GM12878 (cell line): ENCODE measurements at regions not wholly inside any gene's neighbourhood (a gene's known extent, or its start where the extent isn't known, plus 50 kb on each side); places are given as distances from the start of the nearest gene placed in this dataset.

Source experiments
- ATAC-seq: fragments of 200-7000 bp; cut with Tn5 transposase; 3 replicates; pipeline ENCODE4 v1.9.1; 2020; ENCODE audit warnings: mild to moderate bottlenecking, moderate library complexity
- BruUV-seq: library from RNA; stranded (reverse); fragments of 400-500 nt; replicated peaks from 2 replicates; lab custom pipeline; 2021; lab: Mats Ljungman, UMichigan
- CTCF ChIA-PET: fragments of 300-600 bp; sonication (Branson Sonifier 250); formaldehyde crosslinking; extraction: SDS; loops from one replicate; lab custom pipeline; 2021; ENCODE audit warnings: inconsistent platforms; lab: Yijun Ruan, JAX
- POLR2A ChIA-PET: fragments of 350-600 bp; formaldehyde crosslinking; extraction: SDS; loops from one replicate; lab custom pipeline; 2021; ENCODE audit warnings: inconsistent platforms; lab: Charles Lee
- RAD21 ChIA-PET: fragments of 300-600 bp; sonication (Branson Sonifier 250); formaldehyde crosslinking; loops from one replicate; lab custom pipeline; 2023; ENCODE audit warnings: antibody characterized with exemption; ENCODE audit not compliant: unreplicated experiment; lab: Charles Lee
- SMC1A ChIA-PET: fragments of 300-600 bp; sonication (Branson Sonifier 250); formaldehyde crosslinking; loops from one replicate; lab custom pipeline; 2023; ENCODE audit not compliant: unreplicated experiment, uncharacterized antibody; lab: Charles Lee
- DNase-seq: peaks from one replicate; pipeline ENCODE4 v3.0.0-alpha.2; 2011; ENCODE audit warnings: low read depth, low spot score
- FAIRE-seq: peaks from 3 replicates; lab custom pipeline; 2011; peaks lifted over from hg19 to GRCh38; lab: Jason Lieb, UNC
- H2AFZ ChIP-seq: 2 replicates; pipeline ENCODE4 v1.6.0; 2011; ENCODE audit warnings: low read depth, low read length, control low read depth; ENCODE audit not compliant: control insufficient read depth
- H3K27ac ChIP-seq: 2 replicates; pipeline ENCODE4 v1.5.1; 2011; ENCODE audit warnings: control low read depth; ENCODE audit not compliant: control insufficient read depth, insufficient read depth
- H3K27me3 ChIP-seq, 2 experiments: replicated peaks in 1 of 2; 2 replicates each; pipeline versions ENCODE4 v1.6.0 to v1.6.1; 2011; ENCODE audit warnings: low read length in 1 of 2; ENCODE audit not compliant: control insufficient read depth in 2 of 2, insufficient read depth in 2 of 2
- H3K36me3 ChIP-seq, 2 experiments: 2 replicates each; pipeline ENCODE4 v1.5.1; 2011; ENCODE audit warnings: low read length in 1 of 2; ENCODE audit not compliant: control insufficient read depth in 2 of 2, insufficient read depth in 2 of 2
- H3K4me1 ChIP-seq: 2 replicates; pipeline ENCODE4 v1.6.1; 2011; ENCODE audit warnings: mild to moderate bottlenecking, low read length, moderate library complexity, mixed read lengths; ENCODE audit not compliant: control insufficient read depth, insufficient read depth
- H3K4me2 ChIP-seq: 2 replicates; pipeline ENCODE4 v1.6.0; 2011; ENCODE audit warnings: control low read depth; ENCODE audit not compliant: control insufficient read depth, insufficient read depth
- H3K4me3 ChIP-seq: fragments of 200-600 bp; sonication (generic); 2 replicates; pipeline ENCODE4 v1.5.1; 2016
- H3K79me2 ChIP-seq: 2 replicates; pipeline ENCODE4 v1.6.0; 2011; ENCODE audit warnings: low read length; ENCODE audit not compliant: control insufficient read depth, insufficient read depth
- H3K9ac ChIP-seq: 2 replicates; pipeline ENCODE4 v1.8.0; 2011; ENCODE audit warnings: low read length, control low read depth, mixed read lengths; ENCODE audit not compliant: control insufficient read depth, insufficient read depth
- H3K9me3 ChIP-seq: replicated peaks from 3 replicates; pipeline ENCODE4 v1.5.1; 2011; ENCODE audit warnings: mild to moderate bottlenecking, low read length; ENCODE audit not compliant: control insufficient read depth, insufficient read depth
- H4K20me1 ChIP-seq: 2 replicates; pipeline ENCODE4 v1.6.0; 2011; ENCODE audit not compliant: control insufficient read depth, insufficient read depth
- BRCA1 ChIP-seq: IDR thresholded peaks from 2 replicates; pipeline ENCODE4 v1.6.1; 2011; ENCODE audit warnings: low read depth, low read length, improper control_type of control experiment
- CREB1 ChIP-seq: IDR thresholded peaks from 2 replicates; pipeline ENCODE4 v1.6.1; 2012; ENCODE audit warnings: low read depth, mild to moderate bottlenecking, inconsistent platforms
- ETV6 ChIP-seq, 2 experiments: fragments of 450-650 bp in 1 of 2; IDR thresholded peaks in 1 of 2; conservative IDR thresholded peaks in 1 of 2; 2 replicates each; pipeline ENCODE4 v1.6.1; 2014; ENCODE audit warnings: antibody characterized with exemption in 1 of 2, borderline replicate concordance in 1 of 2, low read depth in 1 of 2, mild to moderate bottlenecking in 1 of 2, moderate library complexity in 1 of 2
- GATAD2B ChIP-seq: fragments of 450-650 bp; conservative IDR thresholded peaks from 2 replicates; pipeline ENCODE4 v1.6.1; 2017; ENCODE audit warnings: low read depth, mild to moderate bottlenecking, moderate library complexity
- IKZF2 ChIP-seq, 2 experiments: fragments of 450-650 bp; IDR thresholded peaks; 2 replicates each; pipeline ENCODE4 v1.6.1; 2017; ENCODE audit warnings: mild to moderate bottlenecking in 2 of 2, moderate library complexity in 2 of 2
- JUND ChIP-seq: IDR thresholded peaks from 2 replicates; pipeline ENCODE4 v1.6.1; 2012; ENCODE audit warnings: low read depth, mild to moderate bottlenecking, low read length, improper control_type of control experiment, moderate library complexity
- KLF5 ChIP-seq: fragments of 450-650 bp; IDR thresholded peaks from 2 replicates; pipeline ENCODE4 v1.6.1; 2014; ENCODE audit warnings: mild to moderate bottlenecking; ENCODE audit not compliant: partially characterized antibody
- LARP7 ChIP-seq: fragments of 450-650 bp; IDR thresholded peaks from 2 replicates; pipeline ENCODE4 v1.6.1; 2017; ENCODE audit warnings: mild to moderate bottlenecking
- MTA2 ChIP-seq: fragments of 450-650 bp; IDR thresholded peaks from 2 replicates; pipeline ENCODE4 v1.6.1; 2016; ENCODE audit warnings: low read depth, mild to moderate bottlenecking, moderate library complexity
- NKRF ChIP-seq: fragments of 450-650 bp; conservative IDR thresholded peaks from 2 replicates; pipeline ENCODE4 v1.6.1; 2017; ENCODE audit warnings: mild to moderate bottlenecking, moderate library complexity
- in situ Hi-C: fragments of 300-500 bp; cut with MboI; formaldehyde crosslinking; loops from 9 replicates; pipeline ENCODE4 v1.14.3; 2018; ENCODE audit warnings: mixed read lengths
- intact Hi-C: fragments of 100-400 bp; cut with micrococcal nuclease; formaldehyde crosslinking; loops from one replicate; pipeline ENCODE4 v1.14.2; 2022; ENCODE audit not compliant: unreplicated experiment

- ChIA-PET RAD21 (no interaction called here), SMC1A (no interaction called here), CTCF (no interaction called here), POLR2A (no interaction called here)
- Histone ChIP-seq H3K9ac (no peak overlapping the region), H3K4me2 (no peak overlapping the region), H2AFZ (no peak overlapping the region), H4K20me1 (no peaks in the 10 kb centered on the region), H3K4me3 (no peak overlapping the region), H3K27ac (no peak overlapping the region), H3K27me3 (no peaks in the 10 kb centered on the region; a peak in 1 of 4 replicates), H3K36me3 (no peaks in the 10 kb centered on the region), H3K4me1 (no peaks in the 10 kb centered on the region), H3K79me2 (no peaks in the 10 kb centered on the region), H3K9me3 (no peaks in the 10 kb centered on the region; the same call in 2 of the 3 replicates)
- intact Hi-C loops (no loop called here), in situ Hi-C loops (no loop called here)
- ATAC-seq (no peak), FAIRE-seq (no peak), DNase-seq (no peak)
- TF ChIP-seq LARP7 (no peak), MTA2 (no peak), JUND (no peak), BRCA1 (no peak), CREB1 (no peak), NKRF (no peak), GATAD2B (no peak), KLF5 (no peak), ETV6 (conservative IDR thresholded peaks at IDR 0.05 in 1 of 2, IDR thresholded peaks at IDR 0.05 in 1 of 2; ENCODE audit: borderline replicate concordance in 1 of 2, low read depth in 1 of 2) (no peak), IKZF2 (IDR thresholded peaks at IDR 0.05) (no peak)
- BruUV-seq, result no TSS peak
Measured at GRCh38 chr3:193824365-193824764, 231.4 kb downstream of the OPA1 start.
